GM12878 (cell line): ENCODE measurements at regions not wholly inside any gene's neighbourhood (a gene's known extent, or its start where the extent isn't known, plus 50 kb on each side); places are given as distances from the start of the nearest gene placed in this dataset.

Experiments
- ATAC-seq: fragments of 200-7000 bp; cut with Tn5 transposase; 3 replicates; pipeline ENCODE4 v1.9.1; 2020; ENCODE audit warnings: mild to moderate bottlenecking, moderate library complexity
- BruUV-seq: library from RNA; stranded (reverse); fragments of 400-500 nt; replicated peaks from 2 replicates; lab custom pipeline; 2021; lab: Mats Ljungman, UMichigan
- CTCF ChIA-PET: fragments of 300-600 bp; sonication (Branson Sonifier 250); formaldehyde crosslinking; extraction: SDS; loops from one replicate; lab custom pipeline; 2021; ENCODE audit warnings: inconsistent platforms; lab: Yijun Ruan, JAX
- POLR2A ChIA-PET: fragments of 350-600 bp; formaldehyde crosslinking; extraction: SDS; loops from one replicate; lab custom pipeline; 2021; ENCODE audit warnings: inconsistent platforms; lab: Charles Lee
- RAD21 ChIA-PET: fragments of 300-600 bp; sonication (Branson Sonifier 250); formaldehyde crosslinking; loops from one replicate; lab custom pipeline; 2023; ENCODE audit warnings: antibody characterized with exemption; ENCODE audit not compliant: unreplicated experiment; lab: Charles Lee
- SMC1A ChIA-PET: fragments of 300-600 bp; sonication (Branson Sonifier 250); formaldehyde crosslinking; loops from one replicate; lab custom pipeline; 2023; ENCODE audit not compliant: unreplicated experiment, uncharacterized antibody; lab: Charles Lee
- DNase-seq: peaks from one replicate; pipeline ENCODE4 v3.0.0-alpha.2; 2011; ENCODE audit warnings: low read depth, low spot score
- FAIRE-seq: peaks from 3 replicates; lab custom pipeline; 2011; peaks lifted over from hg19 to GRCh38; lab: Jason Lieb, UNC
- H2AFZ ChIP-seq: 2 replicates; pipeline ENCODE4 v1.6.0; 2011; ENCODE audit warnings: low read depth, low read length, control low read depth; ENCODE audit not compliant: control insufficient read depth
- H3K27ac ChIP-seq: 2 replicates; pipeline ENCODE4 v1.5.1; 2011; ENCODE audit warnings: control low read depth; ENCODE audit not compliant: control insufficient read depth, insufficient read depth
- H3K27me3 ChIP-seq, 2 experiments: replicated peaks in 1 of 2; 2 replicates each; pipeline versions ENCODE4 v1.6.0 to v1.6.1; 2011; ENCODE audit warnings: low read length in 1 of 2; ENCODE audit not compliant: control insufficient read depth in 2 of 2, insufficient read depth in 2 of 2
- H3K36me3 ChIP-seq, 2 experiments: 2 replicates each; pipeline ENCODE4 v1.5.1; 2011; ENCODE audit warnings: low read length in 1 of 2; ENCODE audit not compliant: control insufficient read depth in 2 of 2, insufficient read depth in 2 of 2
- H3K4me1 ChIP-seq: 2 replicates; pipeline ENCODE4 v1.6.1; 2011; ENCODE audit warnings: mild to moderate bottlenecking, low read length, moderate library complexity, mixed read lengths; ENCODE audit not compliant: control insufficient read depth, insufficient read depth
- H3K4me2 ChIP-seq: 2 replicates; pipeline ENCODE4 v1.6.0; 2011; ENCODE audit warnings: control low read depth; ENCODE audit not compliant: control insufficient read depth, insufficient read depth
- H3K4me3 ChIP-seq: fragments of 200-600 bp; sonication (generic); 2 replicates; pipeline ENCODE4 v1.5.1; 2016
- H3K79me2 ChIP-seq: 2 replicates; pipeline ENCODE4 v1.6.0; 2011; ENCODE audit warnings: low read length; ENCODE audit not compliant: control insufficient read depth, insufficient read depth
- H3K9ac ChIP-seq: 2 replicates; pipeline ENCODE4 v1.8.0; 2011; ENCODE audit warnings: low read length, control low read depth, mixed read lengths; ENCODE audit not compliant: control insufficient read depth, insufficient read depth
- H3K9me3 ChIP-seq: replicated peaks from 3 replicates; pipeline ENCODE4 v1.5.1; 2011; ENCODE audit warnings: mild to moderate bottlenecking, low read length; ENCODE audit not compliant: control insufficient read depth, insufficient read depth
- H4K20me1 ChIP-seq: 2 replicates; pipeline ENCODE4 v1.6.0; 2011; ENCODE audit not compliant: control insufficient read depth, insufficient read depth
- ATF7 ChIP-seq: fragments of 450-650 bp; IDR thresholded peaks from 2 replicates; pipeline ENCODE4 v1.6.1; 2016; ENCODE audit warnings: low read depth, mild to moderate bottlenecking
- BCL11A ChIP-seq: IDR thresholded peaks from 2 replicates; pipeline ENCODE4 v1.6.1; 2011; ENCODE audit warnings: low read depth, low read length
- CBX5 ChIP-seq: sonication (generic); IDR thresholded peaks from 2 replicates; pipeline ENCODE4 v1.6.1; 2016; ENCODE audit warnings: low read depth, moderate library complexity, mild to moderate bottlenecking, inconsistent platforms
- MEF2B ChIP-seq: fragments of 450-650 bp; IDR thresholded peaks from 2 replicates; pipeline ENCODE4 v1.6.1; 2018; ENCODE audit warnings: mild to moderate bottlenecking, moderate library complexity; ENCODE audit not compliant: partially characterized antibody, poor library complexity, severe bottlenecking
- RB1 ChIP-seq: fragments of 450-650 bp; formaldehyde crosslinking; IDR thresholded peaks from 2 replicates; pipeline ENCODE4 v1.6.1; 2017; ENCODE audit warnings: mild to moderate bottlenecking, borderline replicate concordance
- SMAD1 ChIP-seq: fragments of 450-650 bp; IDR thresholded peaks from 2 replicates; pipeline ENCODE4 v1.6.1; 2018; ENCODE audit warnings: mild to moderate bottlenecking, low read depth; ENCODE audit not compliant: partially characterized antibody
- SREBF1 ChIP-seq: IDR thresholded peaks from 2 replicates; pipeline ENCODE4 v1.6.1; 2012; ENCODE audit warnings: mild to moderate bottlenecking, low read length
- STAT1 ChIP-seq: fragments of 450-650 bp; conservative IDR thresholded peaks from 2 replicates; pipeline ENCODE4 v1.6.1; 2014; ENCODE audit warnings: antibody characterized with exemption, mild to moderate bottlenecking
- STAT3 ChIP-seq: IDR thresholded peaks from 2 replicates; pipeline ENCODE4 v1.6.1; 2011; ENCODE audit warnings: low read depth, low read length, improper control_type of control experiment
- YBX1 ChIP-seq: fragments of 450-650 bp; IDR thresholded peaks from 2 replicates; pipeline ENCODE4 v1.6.1; 2016; ENCODE audit warnings: antibody characterized with exemption
- WGBS: methylation state at CpG from one replicate; pipeline ENCODE4 v1.1.6; 2016; ENCODE audit warnings: low lambda C conversion rate; ENCODE audit not compliant: insufficient replicate concordance, insufficient coverage; ENCODE audit errors: missing lambda C conversion rate; 5-methylcytosine and 5-hydroxymethylcytosine counted together
- in situ Hi-C: fragments of 300-500 bp; cut with MboI; formaldehyde crosslinking; loops from 9 replicates; pipeline ENCODE4 v1.14.3; 2018; ENCODE audit warnings: mixed read lengths
- intact Hi-C: fragments of 100-400 bp; cut with micrococcal nuclease; formaldehyde crosslinking; loops from one replicate; pipeline ENCODE4 v1.14.2; 2022; ENCODE audit not compliant: unreplicated experiment
- TF ChIP-seq, protein P1 (sequence below): IDR thresholded peaks from 2 replicates; pipeline ENCODE4 v1.6.1; 2012; ENCODE audit warnings: low read depth, low read length, improper control_type of control experiment
- TF ChIP-seq, protein P2 (sequence below): fragments of 450-650 bp; IDR thresholded peaks from 2 replicates; pipeline ENCODE4 v1.6.1; 2017; ENCODE audit warnings: low read depth, mild to moderate bottlenecking, moderate library complexity

DNA sequence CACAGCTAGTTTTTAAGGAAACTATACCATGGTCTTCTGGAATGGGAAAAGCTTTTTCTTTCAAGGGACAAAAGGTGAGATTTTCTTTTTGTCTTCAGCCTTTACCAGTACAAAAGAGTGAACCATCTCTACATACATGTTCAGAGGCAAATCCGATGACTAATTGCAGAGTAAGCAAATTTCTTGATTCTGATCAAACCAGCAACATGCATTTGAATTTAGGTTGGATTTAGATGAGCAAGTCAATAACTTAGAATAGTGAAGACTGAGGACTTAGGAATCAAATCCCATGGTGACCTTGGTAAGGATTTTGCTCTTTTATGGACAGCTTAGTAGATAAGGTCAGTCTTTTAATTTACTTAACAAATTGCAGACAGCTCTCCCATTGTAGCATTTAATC, 65.9 kb upstream of the BLID start:
- H3K4me2 ChIP-seq: no peak overlapping the region
- in situ Hi-C loops: no loop called here
- DNase-seq: no peak
- no peaks in the 10 kb centered on the region for H3K9me3 ChIP-seq
- ChIA-PET RAD21 (no interaction called here), CTCF (no interaction called here), POLR2A (no interaction called here), SMC1A (no interaction called here)
- no peaks in the 10 kb centered on the region for H3K79me2 ChIP-seq
- H3K27me3 ChIP-seq: no peaks in the 10 kb centered on the region; a peak in 1 of 4 replicates
- ATAC-seq: no peak
- no peak for TF ChIP-seq STAT1
- TF ChIP-seq SREBF1: no peak
- TF ChIP-seq BCL11A: no peak
- TF ChIP-seq, protein P1, sequence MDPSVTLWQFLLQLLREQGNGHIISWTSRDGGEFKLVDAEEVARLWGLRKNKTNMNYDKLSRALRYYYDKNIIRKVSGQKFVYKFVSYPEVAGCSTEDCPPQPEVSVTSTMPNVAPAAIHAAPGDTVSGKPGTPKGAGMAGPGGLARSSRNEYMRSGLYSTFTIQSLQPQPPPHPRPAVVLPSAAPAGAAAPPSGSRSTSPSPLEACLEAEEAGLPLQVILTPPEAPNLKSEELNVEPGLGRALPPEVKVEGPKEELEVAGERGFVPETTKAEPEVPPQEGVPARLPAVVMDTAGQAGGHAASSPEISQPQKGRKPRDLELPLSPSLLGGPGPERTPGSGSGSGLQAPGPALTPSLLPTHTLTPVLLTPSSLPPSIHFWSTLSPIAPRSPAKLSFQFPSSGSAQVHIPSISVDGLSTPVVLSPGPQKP: no peak
- TF ChIP-seq, protein P2, sequence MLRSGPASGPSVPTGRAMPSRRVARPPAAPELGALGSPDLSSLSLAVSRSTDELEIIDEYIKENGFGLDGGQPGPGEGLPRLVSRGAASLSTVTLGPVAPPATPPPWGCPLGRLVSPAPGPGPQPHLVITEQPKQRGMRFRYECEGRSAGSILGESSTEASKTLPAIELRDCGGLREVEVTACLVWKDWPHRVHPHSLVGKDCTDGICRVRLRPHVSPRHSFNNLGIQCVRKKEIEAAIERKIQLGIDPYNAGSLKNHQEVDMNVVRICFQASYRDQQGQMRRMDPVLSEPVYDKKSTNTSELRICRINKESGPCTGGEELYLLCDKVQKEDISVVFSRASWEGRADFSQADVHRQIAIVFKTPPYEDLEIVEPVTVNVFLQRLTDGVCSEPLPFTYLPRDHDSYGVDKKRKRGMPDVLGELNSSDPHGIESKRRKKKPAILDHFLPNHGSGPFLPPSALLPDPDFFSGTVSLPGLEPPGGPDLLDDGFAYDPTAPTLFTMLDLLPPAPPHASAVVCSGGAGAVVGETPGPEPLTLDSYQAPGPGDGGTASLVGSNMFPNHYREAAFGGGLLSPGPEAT: no peak
- no peak for TF ChIP-seq STAT3
- no peak for TF ChIP-seq MEF2B
- TF ChIP-seq ATF7: no peak
- no peak for TF ChIP-seq YBX1
- TF ChIP-seq CBX5: no peak
- TF ChIP-seq SMAD1: no peak
- TF ChIP-seq RB1: no peak
- BruUV-seq: no TSS peak
- no peak overlapping the region for H2AFZ ChIP-seq
- H3K4me1 ChIP-seq: no peaks in the 10 kb centered on the region
- H3K9ac ChIP-seq: no peak overlapping the region
- no peaks in the 10 kb centered on the region for H4K20me1 ChIP-seq
- no peak overlapping the region for H3K27ac ChIP-seq
- no peaks in the 10 kb centered on the region for H3K36me3 ChIP-seq
- 6% methylated on average over 1 of the region's 1 CpG for WGBS
- intact Hi-C loops: no loop called here
- FAIRE-seq: no peak
- no peak overlapping the region for H3K4me3 ChIP-seq
